ENCODE measurements at regions not wholly inside any gene's neighbourhood (a gene's known extent, or its start where the extent isn't known, plus 50 kb on each side); places are given as distances from the start of the nearest gene placed in this dataset.

- DNase-seq (ENCODE audit: low read depth in 1 of 2, low spot score in 1 of 2) = no peak
- no peak for TF ChIP-seq REST (IDR thresholded peaks at IDR 0.05; ENCODE audit: insufficient replicate concordance, low read depth)
These were observed 144.4 kb downstream of the ZNF674 start for GRCh38 chrX:46400530-46401443.

GRCh38 chrX:46398874-46399273 lies 146.3 kb downstream of the ZNF674 start:
- TF ChIP-seq REST (IDR thresholded peaks at IDR 0.05; ENCODE audit: insufficient replicate concordance, low read depth) = no peak
- TF ChIP-seq GABPA (IDR thresholded peaks at IDR 0.05; ENCODE audit: low read depth) = no peak
- TF ChIP-seq CTCF (IDR thresholded peaks at IDR 0.05; ENCODE audit: insufficient read depth, low read length) = no peak
- TF ChIP-seq SPI1 (IDR thresholded peaks at IDR 0.05; ENCODE audit: borderline replicate concordance, low read depth) = no peak
- TF ChIP-seq POLR2AphosphoS5 (IDR thresholded peaks at IDR 0.05; ENCODE audit: low read depth) = no peak
- Histone ChIP-seq H3K27ac (replicated peaks) (no peak overlapping the region), H3K27me3 (ENCODE audit: insufficient read depth, poor library complexity, severe bottlenecking) (no peaks in the 10 kb centered on the region), H3K4me3 (replicated peaks; ENCODE audit: insufficient read depth, low read length) (no peak overlapping the region)
- DNase-seq (ENCODE audit: low read depth in 1 of 2, low spot score in 1 of 2) = no peak

More at GRCh38 chrX:46400530-46401443, 144.4 kb downstream of the ZNF674 start:
- H3K27ac ChIP-seq (replicated peaks) = no peak overlapping the region
- H3K27me3 ChIP-seq (ENCODE audit: insufficient read depth, poor library complexity, severe bottlenecking) = no peaks in the 10 kb centered on the region
- no peak overlapping the region for H3K4me3 ChIP-seq (replicated peaks; ENCODE audit: insufficient read depth, low read length)

GRCh38 chrX:46398126-46398525 lies 147.1 kb downstream of the ZNF674 start:
- H3K27ac ChIP-seq (replicated peaks) = no peak overlapping the region
- TF ChIP-seq GABPA (IDR thresholded peaks at IDR 0.05; ENCODE audit: low read depth) (no peak), POLR2AphosphoS5 (IDR thresholded peaks at IDR 0.05; ENCODE audit: low read depth) (no peak), SPI1 (IDR thresholded peaks at IDR 0.05; ENCODE audit: borderline replicate concordance, low read depth) (no peak), REST (IDR thresholded peaks at IDR 0.05; ENCODE audit: insufficient replicate concordance, low read depth) (no peak), CTCF (IDR thresholded peaks at IDR 0.05; ENCODE audit: insufficient read depth, low read length) (no peak)
- H3K27me3 ChIP-seq (ENCODE audit: insufficient read depth, poor library complexity, severe bottlenecking) = no peaks in the 10 kb centered on the region
- H3K4me3 ChIP-seq (replicated peaks; ENCODE audit: insufficient read depth, low read length) = no peak overlapping the region
- no peak for DNase-seq (ENCODE audit: low read depth in 1 of 2, low spot score in 1 of 2)
